ENCODE measurements at regions not wholly inside any gene's neighbourhood (a gene's known extent, or its start where the extent isn't known, plus 50 kb on each side); places are given as distances from the start of the nearest gene placed in this dataset.

- H3K4me3 ChIP-seq (ENCODE audit: low read depth, low read length, poor library complexity, severe bottlenecking): no peak overlapping the region
- POLR2A ChIA-PET: no interaction called here
- H3K9me3 ChIP-seq (ENCODE audit: low read length): no peaks in the 10 kb centered on the region
- no peak overlapping the region for H3K4me2 ChIP-seq (ENCODE audit: low read length)
- no TSS peak for BruUV-seq (replicated peaks)
- H3K9me2 ChIP-seq (ENCODE audit: insufficient read depth, low read length): no peaks in the 10 kb centered on the region
- H2AFZ ChIP-seq (ENCODE audit: low read length): no peak overlapping the region
- no peak overlapping the region for H3K27ac ChIP-seq (ENCODE audit: low read depth, low read length, poor library complexity, severe bottlenecking)
- CTCF ChIA-PET (ENCODE audit: unreplicated experiment): no interaction called here
- no peaks in the 10 kb centered on the region for H4K20me1 ChIP-seq (ENCODE audit: insufficient read depth, low read length)
- H3K79me2 ChIP-seq (ENCODE audit: insufficient read depth, low read depth, low read length): no peaks in the 10 kb centered on the region
- no peak for DNase-seq (ENCODE audit: low spot score)
- no peak for TF ChIP-seq EZH2phosphoT487 (IDR thresholded peaks at IDR 0.05; ENCODE audit: borderline replicate concordance, low read depth, low read length)
- H3K36me3 ChIP-seq (ENCODE audit: insufficient read depth, low read length): no peaks in the 10 kb centered on the region
- H3K4me1 ChIP-seq (ENCODE audit: insufficient read depth, low read length, poor library complexity, severe bottlenecking): no peaks in the 10 kb centered on the region
- intact Hi-C loops (cut with micrococcal nuclease; ENCODE audit: unreplicated experiment): no loop called here
Observed at GRCh38 chr3:5692446-5692845, 504.9 kb downstream of the EDEM1 start.

DNA sequence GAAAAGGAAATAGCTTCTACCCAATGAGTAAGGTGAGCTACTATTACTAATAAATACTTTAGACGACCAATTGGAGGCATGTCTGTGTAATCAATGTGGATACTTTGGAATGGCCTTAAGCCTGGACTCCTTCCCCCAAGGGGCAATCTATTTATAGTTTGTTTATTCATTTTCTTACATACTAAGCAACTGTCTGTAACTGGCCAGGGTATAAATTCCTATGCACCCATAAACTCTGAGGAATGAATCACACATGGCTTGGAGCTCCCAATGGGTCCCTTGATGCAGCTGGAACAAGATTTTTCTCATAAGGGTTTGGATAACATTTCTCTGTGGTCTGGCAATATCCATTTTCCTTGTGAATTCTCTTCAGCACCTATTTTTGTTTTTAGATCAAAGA lies 506.8 kb downstream of the EDEM1 start:
- Histone ChIP-seq H2AFZ (ENCODE audit: low read length) (no peak overlapping the region), H3K9me2 (ENCODE audit: insufficient read depth, low read length) (no peaks in the 10 kb centered on the region), H3K9me3 (ENCODE audit: low read length) (no peaks in the 10 kb centered on the region), H3K79me2 (ENCODE audit: insufficient read depth, low read depth, low read length) (no peaks in the 10 kb centered on the region), H3K4me3 (ENCODE audit: low read depth, low read length, poor library complexity, severe bottlenecking) (no peak overlapping the region), H3K4me1 (ENCODE audit: insufficient read depth, low read length, poor library complexity, severe bottlenecking) (no peaks in the 10 kb centered on the region), H3K27ac (ENCODE audit: low read depth, low read length, poor library complexity, severe bottlenecking) (no peak overlapping the region), H3K36me3 (ENCODE audit: insufficient read depth, low read length) (no peaks in the 10 kb centered on the region), H4K20me1 (ENCODE audit: insufficient read depth, low read length) (no peaks in the 10 kb centered on the region), H3K4me2 (ENCODE audit: low read length) (no peak overlapping the region)
- intact Hi-C loops (cut with micrococcal nuclease; ENCODE audit: unreplicated experiment): no loop called here
- no peak for DNase-seq (ENCODE audit: low spot score)
- CTCF ChIA-PET (ENCODE audit: unreplicated experiment): no interaction called here
- POLR2A ChIA-PET: no interaction called here
- TF ChIP-seq, protein P1, sequence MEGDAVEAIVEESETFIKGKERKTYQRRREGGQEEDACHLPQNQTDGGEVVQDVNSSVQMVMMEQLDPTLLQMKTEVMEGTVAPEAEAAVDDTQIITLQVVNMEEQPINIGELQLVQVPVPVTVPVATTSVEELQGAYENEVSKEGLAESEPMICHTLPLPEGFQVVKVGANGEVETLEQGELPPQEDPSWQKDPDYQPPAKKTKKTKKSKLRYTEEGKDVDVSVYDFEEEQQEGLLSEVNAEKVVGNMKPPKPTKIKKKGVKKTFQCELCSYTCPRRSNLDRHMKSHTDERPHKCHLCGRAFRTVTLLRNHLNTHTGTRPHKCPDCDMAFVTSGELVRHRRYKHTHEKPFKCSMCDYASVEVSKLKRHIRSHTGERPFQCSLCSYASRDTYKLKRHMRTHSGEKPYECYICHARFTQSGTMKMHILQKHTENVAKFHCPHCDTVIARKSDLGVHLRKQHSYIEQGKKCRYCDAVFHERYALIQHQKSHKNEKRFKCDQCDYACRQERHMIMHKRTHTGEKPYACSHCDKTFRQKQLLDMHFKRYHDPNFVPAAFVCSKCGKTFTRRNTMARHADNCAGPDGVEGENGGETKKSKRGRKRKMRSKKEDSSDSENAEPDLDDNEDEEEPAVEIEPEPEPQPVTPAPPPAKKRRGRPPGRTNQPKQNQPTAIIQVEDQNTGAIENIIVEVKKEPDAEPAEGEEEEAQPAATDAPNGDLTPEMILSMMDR (conservative IDR thresholded peaks at IDR 0.05; ENCODE audit: low read length): no peak
- no peak for TF ChIP-seq EZH2phosphoT487 (IDR thresholded peaks at IDR 0.05; ENCODE audit: borderline replicate concordance, low read depth, low read length)
- BruUV-seq (replicated peaks): no TSS peak

DNA sequence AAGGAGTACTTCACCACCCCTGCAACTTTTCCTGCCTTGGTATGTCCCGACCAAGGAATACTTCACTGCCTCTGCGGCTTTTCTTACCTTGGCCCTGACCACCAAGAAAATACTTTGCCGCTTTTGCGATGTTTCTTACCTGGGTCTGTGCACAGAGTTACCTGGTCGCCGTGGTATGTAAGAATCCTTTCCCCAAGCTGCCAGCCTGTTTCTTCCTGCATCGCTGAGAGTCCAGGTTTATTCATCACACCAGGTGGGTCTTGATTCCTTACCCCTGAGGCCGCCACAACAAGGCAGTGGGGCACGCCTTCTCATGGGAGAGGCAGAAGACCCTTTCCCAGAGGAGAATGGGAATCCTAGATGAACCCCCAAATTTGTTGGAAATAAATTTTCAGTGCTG lies 511.3 kb downstream of the EDEM1 start:
- Histone ChIP-seq H4K20me1 (ENCODE audit: insufficient read depth, low read length) (no peaks in the 10 kb centered on the region), H3K9me3 (ENCODE audit: low read length) (no peaks in the 10 kb centered on the region), H2AFZ (ENCODE audit: low read length) (no peak overlapping the region), H3K4me2 (ENCODE audit: low read length) (no peak overlapping the region), H3K27ac (ENCODE audit: low read depth, low read length, poor library complexity, severe bottlenecking) (no peak overlapping the region), H3K36me3 (ENCODE audit: insufficient read depth, low read length) (no peaks in the 10 kb centered on the region), H3K4me3 (ENCODE audit: low read depth, low read length, poor library complexity, severe bottlenecking) (no peak overlapping the region), H3K4me1 (ENCODE audit: insufficient read depth, low read length, poor library complexity, severe bottlenecking) (no peaks in the 10 kb centered on the region), H3K79me2 (ENCODE audit: insufficient read depth, low read depth, low read length) (no peaks in the 10 kb centered on the region), H3K9me2 (ENCODE audit: insufficient read depth, low read length) (no peaks in the 10 kb centered on the region)
- POLR2A ChIA-PET: no interaction called here
- intact Hi-C loops (cut with micrococcal nuclease; ENCODE audit: unreplicated experiment): no loop called here
- TF ChIP-seq, protein P1 (conservative IDR thresholded peaks at IDR 0.05; ENCODE audit: low read length): no peak
- no peak for TF ChIP-seq EZH2phosphoT487 (IDR thresholded peaks at IDR 0.05; ENCODE audit: borderline replicate concordance, low read depth, low read length)
- CTCF ChIA-PET (ENCODE audit: unreplicated experiment): no interaction called here
- BruUV-seq (replicated peaks): no TSS peak
- no peak for DNase-seq (ENCODE audit: low spot score)

All from OCI-LY7 (cell line).